ENCODE measurements at regions not wholly inside any gene's neighbourhood (a gene's known extent, or its start where the extent isn't known, plus 50 kb on each side); places are given as distances from the start of the nearest gene placed in this dataset.

DNA sequence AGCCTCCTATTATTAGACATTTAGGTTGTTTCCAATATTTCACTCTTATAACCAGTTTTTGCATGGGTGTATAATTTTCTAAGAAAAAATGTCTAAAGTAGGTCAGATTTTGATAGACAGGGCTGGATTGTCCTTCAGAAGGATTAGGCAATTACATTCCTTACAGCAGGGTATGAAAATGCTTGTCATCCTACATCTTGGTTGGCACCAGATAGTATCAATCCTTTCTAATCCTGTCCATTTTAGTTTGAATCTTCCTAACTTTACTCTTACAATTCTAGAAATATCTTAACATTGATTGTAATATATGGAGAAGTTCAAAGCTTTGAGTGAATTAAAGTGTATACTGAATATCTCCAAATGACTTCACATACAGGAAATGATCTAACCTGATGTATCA is 63.0 kb upstream of the ZBED5 start:
- no peak for DNase-seq

DNA sequence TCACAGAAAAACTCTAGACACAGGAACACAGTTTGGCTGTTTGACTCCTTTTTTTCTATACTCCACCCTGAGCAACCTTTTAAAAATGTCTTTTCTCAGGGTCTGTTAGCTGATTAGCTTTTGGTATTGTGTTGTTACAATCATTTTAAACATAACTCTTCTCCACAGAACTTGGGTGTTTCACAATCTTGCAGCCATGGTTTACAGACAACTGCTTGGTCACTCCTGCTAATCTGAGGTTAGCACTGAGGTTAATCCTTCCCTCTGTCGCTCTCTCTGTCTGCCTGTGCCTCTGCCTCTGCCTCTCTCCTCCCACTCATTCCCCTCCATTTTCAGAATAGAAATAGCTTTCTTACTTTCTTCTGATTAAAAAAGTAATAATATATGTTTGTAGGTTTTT is 62.4 kb upstream of the ZBED5 start:
- no peak for DNase-seq

DNA sequence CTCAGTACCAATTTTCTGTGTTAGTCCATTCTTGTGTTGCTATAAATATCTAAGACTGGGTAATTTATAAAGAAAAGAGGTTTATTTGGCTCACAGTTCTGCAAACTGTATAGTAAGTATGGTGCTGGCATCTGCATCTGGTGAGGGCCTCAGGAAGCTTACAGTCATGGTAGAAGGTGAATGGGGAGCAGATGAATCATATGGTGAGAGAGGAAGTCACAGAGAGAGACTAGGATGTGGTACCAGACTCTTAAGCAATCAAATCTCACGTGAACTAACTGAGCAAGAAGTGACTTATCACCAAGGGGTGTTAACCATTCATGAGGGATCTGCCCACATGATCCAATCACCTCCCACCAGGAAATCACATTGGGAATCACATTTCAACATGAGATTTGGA is 60.8 kb upstream of the ZBED5 start:
- DNase-seq, result no peak

DNA sequence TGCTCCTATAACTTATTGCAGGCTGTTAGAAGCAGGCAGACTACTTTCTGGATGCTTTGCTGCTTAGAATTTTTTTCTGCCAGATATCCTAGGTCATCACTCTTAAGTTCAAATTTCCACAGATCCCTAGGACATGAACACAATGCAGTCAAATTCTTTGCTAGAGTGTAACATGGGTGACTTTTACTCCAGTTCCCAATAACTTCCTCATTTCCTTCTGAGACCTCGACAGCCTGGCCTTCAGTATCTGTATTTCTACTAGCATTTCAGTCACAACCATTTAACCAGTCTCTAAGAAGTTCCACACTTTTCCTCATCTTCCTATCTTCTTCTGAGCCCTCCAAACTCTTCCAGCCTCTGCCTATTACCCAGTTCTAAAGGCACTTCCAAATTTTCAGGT is 60.4 kb upstream of the ZBED5 start:
- no peak for DNase-seq

DNA sequence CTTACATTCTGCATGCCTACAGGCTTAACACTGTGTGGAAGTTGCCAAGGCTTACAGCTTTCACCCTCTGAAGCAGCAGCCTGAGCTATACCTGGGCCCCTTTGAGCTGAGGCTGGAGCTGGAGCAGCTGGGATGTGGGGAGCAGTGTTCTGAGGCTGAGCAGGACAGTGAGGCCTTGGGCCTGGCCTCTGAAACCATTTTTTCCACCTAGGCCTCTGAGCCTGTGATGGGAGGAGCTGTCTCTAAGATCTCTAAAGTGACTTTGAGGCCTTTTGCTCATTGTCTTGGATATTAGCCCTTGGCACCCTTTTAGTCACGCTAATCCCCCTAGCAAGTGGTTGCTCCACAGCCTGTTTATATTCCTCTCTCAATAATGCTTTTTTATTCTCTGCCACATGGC is 59.9 kb upstream of the ZBED5 start:
- no peak for DNase-seq

DNA sequence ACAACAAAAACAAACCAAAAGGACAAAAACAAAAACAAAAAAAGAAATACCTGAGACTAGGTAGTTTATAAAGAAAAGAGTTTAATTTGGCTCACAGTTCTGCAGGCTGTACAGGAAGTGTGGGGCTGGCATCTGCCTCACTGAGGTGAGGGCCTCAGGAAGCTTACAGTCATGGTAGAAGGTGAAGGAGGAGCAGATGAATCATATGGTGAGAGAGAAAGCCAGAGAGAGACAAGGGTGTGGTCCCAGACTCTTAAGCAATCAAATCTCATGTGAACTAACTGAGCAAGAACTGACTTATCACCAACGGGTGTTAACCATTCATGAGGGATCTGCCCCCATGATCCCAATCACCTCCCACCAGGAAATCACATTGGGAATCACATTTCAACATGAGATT is 58.8 kb upstream of the ZBED5 start:
- no peak for DNase-seq

DNA sequence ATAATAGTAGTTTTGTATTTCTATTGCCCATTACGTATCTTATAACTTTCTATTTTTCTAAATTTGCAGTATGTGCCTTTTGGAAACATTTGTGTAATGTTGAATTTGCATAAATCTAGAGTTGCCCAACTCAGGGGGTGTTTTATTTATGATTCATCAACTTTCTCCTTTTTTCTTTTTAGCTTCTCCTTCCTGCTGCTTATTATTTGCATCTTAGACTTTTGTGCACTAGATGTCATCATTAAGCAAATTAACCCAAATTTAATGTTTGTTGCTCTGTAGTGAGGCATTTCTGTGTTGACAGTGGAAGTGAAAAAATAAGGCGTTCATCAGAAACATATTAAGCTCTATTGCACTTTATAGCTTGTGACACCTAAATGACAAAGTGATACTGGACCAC is 56.2 kb upstream of the ZBED5 start:
- no peak for DNase-seq

DNA sequence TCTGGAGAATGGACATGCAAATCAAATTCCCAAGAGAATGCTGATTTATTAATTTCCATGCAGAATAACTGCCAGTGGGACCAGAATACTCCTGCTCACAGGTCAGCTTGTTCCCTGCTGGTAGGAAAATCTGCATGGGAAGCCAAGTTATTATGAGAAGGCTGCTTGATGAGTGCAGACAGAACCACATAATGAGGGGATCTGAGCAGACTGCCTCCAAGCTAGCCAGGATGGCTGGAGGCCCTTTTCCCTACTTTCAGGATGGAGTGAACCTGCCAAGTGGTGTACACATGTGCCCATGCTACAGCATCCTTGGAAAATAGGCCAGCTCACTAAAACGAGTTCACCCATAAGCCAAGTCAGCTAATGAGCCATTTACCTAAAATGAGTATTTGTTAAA is 55.2 kb upstream of the ZBED5 start:
- DNase-seq, result no peak

DNA sequence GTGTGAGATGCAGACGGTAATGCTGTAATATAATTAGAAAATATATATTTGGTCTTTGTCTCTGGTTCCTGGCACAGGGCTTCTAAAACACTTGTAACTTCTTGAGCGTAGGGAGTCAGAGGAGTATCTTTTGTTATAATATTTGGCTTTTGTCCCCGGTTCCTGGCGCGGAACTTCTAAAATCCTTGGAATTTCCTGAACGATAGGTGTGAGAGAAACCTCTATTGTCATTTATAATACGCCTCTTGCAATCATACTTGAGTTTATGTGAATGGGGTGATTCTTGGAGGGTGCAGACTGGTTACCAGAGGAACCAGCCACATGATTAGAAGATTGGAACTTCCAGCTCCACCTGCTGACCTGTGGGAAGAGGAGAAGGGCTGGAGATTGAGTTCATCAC is 54.1 kb upstream of the ZBED5 start:
- no peak for DNase-seq

DNA sequence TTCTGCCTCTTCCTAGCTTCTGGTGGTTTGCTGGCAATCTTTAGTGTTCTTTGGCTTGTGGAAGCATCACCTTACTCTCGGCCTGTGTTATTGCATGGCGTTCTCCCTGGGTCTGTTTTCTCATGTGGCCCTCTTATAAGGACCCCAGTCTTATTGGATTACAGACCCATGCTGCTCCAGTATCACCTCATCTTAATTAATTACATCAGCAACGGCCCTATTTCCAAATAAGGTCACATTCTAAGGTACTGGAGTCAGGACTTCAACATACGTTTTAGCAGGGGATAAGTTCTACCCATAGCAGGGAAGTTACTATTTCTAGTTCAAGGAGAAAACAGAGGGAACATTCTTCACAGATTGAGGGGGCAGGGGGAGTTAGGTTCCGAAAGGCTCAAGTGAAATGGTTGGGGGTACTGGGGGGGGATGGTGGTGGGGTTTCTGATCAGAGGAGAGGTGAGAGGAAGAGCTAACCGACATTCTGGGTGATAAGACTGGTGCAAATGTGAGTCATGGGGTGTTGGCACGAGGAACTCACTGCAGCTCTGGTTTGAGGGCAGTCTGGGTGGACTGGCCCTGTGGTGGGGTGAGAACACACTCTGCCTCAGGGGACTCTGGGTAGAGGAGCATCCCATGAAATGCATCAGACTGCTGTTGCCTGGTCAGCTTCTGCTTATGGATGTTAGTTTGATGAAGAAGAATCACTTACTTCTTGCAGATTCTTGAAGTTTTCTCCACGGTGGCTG is 51.5 kb upstream of the ZBED5 start:
- DNase-seq, result no peak

DNA sequence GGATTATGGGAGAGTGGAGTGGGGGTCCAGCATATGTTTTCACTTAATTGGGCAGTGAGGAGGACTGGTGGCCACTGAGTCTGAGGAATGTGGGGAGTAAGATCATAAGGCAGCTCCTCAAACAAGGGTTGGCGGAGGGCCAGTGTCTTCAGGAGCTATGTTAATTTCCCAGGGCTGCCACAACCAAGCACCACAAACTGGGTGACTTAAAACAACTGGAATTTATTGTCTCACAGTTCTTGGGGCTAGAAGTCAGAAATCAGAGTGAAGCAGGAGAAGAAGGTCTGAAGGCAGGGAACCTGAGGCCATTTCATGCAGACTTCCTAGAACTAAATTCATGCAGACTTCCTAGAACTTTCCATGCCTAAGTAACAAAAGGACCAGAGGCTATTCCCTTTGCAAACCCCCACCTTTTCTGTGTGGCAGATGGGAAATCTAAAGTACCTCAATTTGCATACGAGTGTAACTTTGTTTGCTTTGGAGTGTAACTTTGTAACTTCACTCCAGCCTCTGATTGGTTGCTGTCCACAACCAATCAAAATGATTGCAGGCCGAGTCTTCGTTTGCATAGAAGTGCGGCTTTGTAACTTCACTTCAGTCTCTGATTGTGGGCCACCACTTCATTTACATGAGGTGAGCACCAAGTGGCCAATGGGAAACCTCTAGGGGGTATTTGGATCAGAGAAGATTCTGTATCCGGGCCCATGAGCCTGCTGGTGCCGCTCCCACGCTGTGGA is 50.5 kb upstream of the ZBED5 start:
- DNase-seq, result no peak

All from stimulated activated CD4-positive, alpha-beta T cell treated with anti-CD3 and anti-CD28 coated beads, Interleukin-4, amount 100 ng/mL, for 4 hours (primary cell).